Uterus (tissue), 3 donors: ENCODE measurements at regions not wholly inside any gene's neighbourhood (a gene's known extent, or its start where the extent isn't known, plus 50 kb on each side); places are given as distances from the start of the nearest gene placed in this dataset.

Source experiments
- DNase-seq, 2 donors: peaks; one replicate each; pipeline ENCODE4 v3.0.0-alpha.2; 2019 to 2020
- H3K27ac ChIP-seq, 2 donors: fragments of 200-600 bp; sonication (generic); 1 replicate in 1 of 2; 2 replicates in 1 of 2; pipeline ENCODE4 v1.5.1; 2016 to 2018
- H3K27me3 ChIP-seq, 2 donors: fragments of 200-600 bp; sonication (generic); one replicate each; pipeline ENCODE4 v1.5.1; 2018 to 2019; ENCODE audit warnings: control low read depth in 1 of 2
- H3K36me3 ChIP-seq, 2 donors: fragments of 200-600 bp; sonication (generic); one replicate each; pipeline ENCODE4 v1.5.1; 2019; ENCODE audit warnings: control low read depth in 1 of 2
- H3K4me1 ChIP-seq, 2 donors: fragments of 200-600 bp; sonication (generic); one replicate each; pipeline ENCODE4 v1.5.1; 2018 to 2019; ENCODE audit warnings: control low read depth in 1 of 2
- H3K4me3 ChIP-seq, 2 donors: fragments of 200-600 bp; sonication (generic); 1 replicate in 1 of 2; 2 replicates in 1 of 2; pipeline ENCODE4 v1.5.1; 2018 to 2019; ENCODE audit warnings: mild to moderate bottlenecking in 1 of 2
- H3K9me3 ChIP-seq, 2 donors: fragments of 200-600 bp; sonication (generic); one replicate each; pipeline ENCODE4 v1.5.1; 2019; ENCODE audit warnings: control low read depth in 1 of 2
- CTCF ChIP-seq, 4 experiments: fragments of 200-600 bp in 2 of 4; fragments of 450-650 bp in 2 of 4; sonication (generic) in 2 of 4; IDR thresholded peaks; one replicate each; pipeline ENCODE4 v1.5.1; 2016 to 2019; ENCODE audit warnings: antibody characterized with exemption in 4 of 4, mild to moderate bottlenecking in 2 of 4, moderate library complexity in 1 of 4
- POLR2A ChIP-seq, 2 donors: fragments of 450-650 bp; IDR thresholded peaks; one replicate each; pipeline ENCODE4 v1.6.1; 2016; ENCODE audit warnings: antibody characterized with exemption in 2 of 2, mild to moderate bottlenecking in 1 of 2, moderate library complexity in 1 of 2
- intact Hi-C: fragments of 100-400 bp; cut with DNase I; formaldehyde crosslinking; loops from one replicate; pipeline ENCODE4 v1.15.1; 2023; ENCODE audit warnings: low total_unique reads
- donor health status: DM: yes; HTN: yes; CAD: no.

- Histone ChIP-seq H3K36me3 (no peaks in the 10 kb centered on the region), H3K9me3 (no peaks in the 10 kb centered on the region), H3K4me3 (no peak overlapping the region), H3K27ac (no peak overlapping the region), H3K27me3 (no peaks in the 10 kb centered on the region), H3K4me1 (no peaks in the 10 kb centered on the region)
- DNase-seq: no peak
- intact Hi-C loops: no loop called here
- no peak for TF ChIP-seq CTCF (IDR thresholded peaks at IDR 0.05)
- no peak for TF ChIP-seq POLR2A (IDR thresholded peaks at IDR 0.05)
Measured at GRCh38 chr7:52114509-52114908, 797.9 kb upstream of the COBL start.

GRCh38 chr7:52114056-52114455 is 797.4 kb upstream of the COBL start:
- intact Hi-C loops: no loop called here
- no peak for DNase-seq
- H3K27me3 ChIP-seq: no peaks in the 10 kb centered on the region
- TF ChIP-seq POLR2A (IDR thresholded peaks at IDR 0.05) (no peak), CTCF (IDR thresholded peaks at IDR 0.05) (no peak)
- H3K4me1 ChIP-seq: no peaks in the 10 kb centered on the region
- no peak overlapping the region for H3K27ac ChIP-seq
- no peaks in the 10 kb centered on the region for H3K36me3 ChIP-seq
- no peak overlapping the region for H3K4me3 ChIP-seq
- no peaks in the 10 kb centered on the region for H3K9me3 ChIP-seq

- H3K4me1 ChIP-seq: no peaks in the 10 kb centered on the region
- no peak for DNase-seq
- no peak for TF ChIP-seq POLR2A (IDR thresholded peaks at IDR 0.05)
- no peak for TF ChIP-seq CTCF (IDR thresholded peaks at IDR 0.05)
- no peaks in the 10 kb centered on the region for H3K36me3 ChIP-seq
- no peak overlapping the region for H3K4me3 ChIP-seq
- intact Hi-C loops: no loop called here
- no peak overlapping the region for H3K27ac ChIP-seq
- no peaks in the 10 kb centered on the region for H3K27me3 ChIP-seq
- no peaks in the 10 kb centered on the region for H3K9me3 ChIP-seq
Measured at GRCh38 chr7:52107355-52107754, 790.7 kb upstream of the COBL start.

GRCh38 chr7:52095861-52096260 is 779.3 kb upstream of the COBL start:
- no peak overlapping the region for H3K27ac ChIP-seq
- no peak overlapping the region for H3K4me3 ChIP-seq

GRCh38 chr7:52091996-52092395 is 775.4 kb upstream of the COBL start:
- Histone ChIP-seq H3K4me3 (no peak overlapping the region), H3K9me3 (no peaks in the 10 kb centered on the region), H3K27me3 (no peaks in the 10 kb centered on the region), H3K4me1 (no peaks in the 10 kb centered on the region), H3K27ac (no peak overlapping the region), H3K36me3 (no peaks in the 10 kb centered on the region)
- no peak for DNase-seq
- intact Hi-C loops: no loop called here
- TF ChIP-seq CTCF (IDR thresholded peaks at IDR 0.05) (no peak), POLR2A (IDR thresholded peaks at IDR 0.05) (no peak)

More at GRCh38 chr7:52095861-52096260, 779.3 kb upstream of the COBL start:
- DNase-seq: no peak
- H3K4me1 ChIP-seq: no peaks in the 10 kb centered on the region
- H3K36me3 ChIP-seq: no peaks in the 10 kb centered on the region
- TF ChIP-seq CTCF (IDR thresholded peaks at IDR 0.05) (no peak), POLR2A (IDR thresholded peaks at IDR 0.05) (no peak)
- intact Hi-C loops: no loop called here
- no peaks in the 10 kb centered on the region for H3K27me3 ChIP-seq
- H3K9me3 ChIP-seq: peaks cover 0 to 4% of the 10 kb centered on the region in 2 donors
